ENCODE measurements at regions not wholly inside any gene's neighbourhood (a gene's known extent, or its start where the extent isn't known, plus 50 kb on each side); places are given as distances from the start of the nearest gene placed in this dataset.

DNA sequence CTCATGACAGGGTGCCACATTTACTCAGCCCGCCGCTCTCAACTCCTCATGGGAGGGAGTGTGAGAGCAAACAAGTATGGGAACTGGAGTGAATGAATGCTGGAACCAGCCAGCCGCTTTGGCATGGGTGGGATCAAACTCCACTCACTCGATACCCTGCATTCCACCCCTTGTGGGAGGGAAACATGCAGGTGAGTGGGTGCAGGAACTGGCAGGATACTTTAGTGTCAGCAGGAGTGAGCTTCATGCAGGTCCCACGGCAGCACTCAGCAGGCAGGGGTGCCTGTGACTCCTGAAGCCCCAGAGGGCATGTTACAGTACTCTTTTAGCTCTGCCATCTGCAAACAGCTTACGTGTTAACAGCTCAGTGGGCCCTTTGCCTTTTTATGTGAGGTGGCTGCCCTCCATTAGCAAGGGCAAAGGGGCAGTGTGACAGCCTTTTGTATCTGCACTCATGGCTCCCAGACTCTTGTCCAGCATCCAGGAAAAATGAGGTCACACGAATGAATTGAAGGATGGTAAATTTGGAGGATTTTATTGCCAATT, 433.2 kb upstream of the NMUR2 start:
- no peak for DNase-seq (ENCODE audit: extremely low spot score, insufficient read length, low read depth)
- FAIRE-seq, result no peak

DNA sequence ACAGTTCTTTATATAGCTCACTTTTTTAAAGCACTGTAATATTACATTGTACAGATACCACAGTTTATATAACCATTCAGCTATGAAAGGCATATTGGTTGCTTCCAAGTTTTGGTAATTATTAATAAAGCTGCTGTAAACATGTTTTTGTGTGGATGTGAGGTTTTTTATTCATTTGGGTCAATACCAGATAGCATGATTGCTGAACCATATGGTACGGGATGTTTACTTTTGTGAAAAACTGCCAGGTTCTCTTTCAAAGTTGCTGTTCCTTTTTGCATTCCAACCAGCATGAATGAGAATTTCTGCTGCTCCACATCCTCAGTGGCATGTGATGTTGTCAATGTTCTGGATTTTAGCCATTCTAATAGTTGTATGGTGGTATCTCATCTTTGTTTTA, 439.6 kb upstream of the NMUR2 start:
- DNase-seq (ENCODE audit: extremely low spot score, insufficient read length, low read depth) (no peak), FAIRE-seq (no peak)

DNA sequence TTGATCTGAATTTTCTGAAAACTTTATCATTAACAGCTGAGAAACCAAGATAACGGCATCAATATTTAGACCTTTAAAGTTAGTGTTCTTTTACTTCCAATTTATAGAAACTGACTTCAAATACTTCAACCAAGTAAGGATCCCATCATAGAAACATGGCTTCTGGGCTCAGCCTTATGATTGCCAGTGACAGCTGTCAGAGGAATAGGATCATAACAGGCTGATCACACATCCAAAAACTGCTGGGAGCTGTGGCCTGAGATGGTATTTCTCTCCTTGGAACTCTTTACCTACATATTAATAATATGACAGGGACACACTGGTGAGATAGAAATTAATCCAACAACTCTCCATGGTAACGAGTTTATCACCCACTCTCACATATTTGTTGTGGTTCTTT, 448.3 kb upstream of the NMUR2 start:
- FAIRE-seq (no peak), DNase-seq (ENCODE audit: extremely low spot score, insufficient read length, low read depth) (no peak)

DNA sequence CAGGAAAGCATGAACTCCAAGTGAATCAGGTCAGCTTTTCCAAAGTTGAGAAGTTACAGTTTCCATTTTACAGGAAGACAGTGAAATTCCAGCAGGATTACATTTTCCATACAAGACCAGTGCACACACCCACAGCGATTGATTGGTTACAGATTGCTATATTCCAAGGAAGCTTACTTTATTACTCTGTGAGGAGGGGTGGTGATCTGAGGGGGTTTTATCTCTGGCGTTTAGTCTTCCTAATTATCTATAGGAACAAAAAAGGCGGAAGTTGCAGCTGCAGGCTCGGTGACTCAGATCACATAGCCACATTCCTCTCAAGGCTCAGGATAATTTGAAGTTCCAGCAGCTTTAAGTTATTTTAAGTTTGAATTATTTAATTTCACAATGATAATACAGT, 450.4 kb upstream of the NMUR2 start:
- FAIRE-seq (no peak), DNase-seq (ENCODE audit: extremely low spot score, insufficient read length, low read depth) (no peak)

GRCh38 chr5:152861231-152861630, 456.2 kb upstream of the NMUR2 start:
- DNase-seq (ENCODE audit: extremely low spot score, insufficient read length, low read depth), result no peak
- no peak for FAIRE-seq

DNA sequence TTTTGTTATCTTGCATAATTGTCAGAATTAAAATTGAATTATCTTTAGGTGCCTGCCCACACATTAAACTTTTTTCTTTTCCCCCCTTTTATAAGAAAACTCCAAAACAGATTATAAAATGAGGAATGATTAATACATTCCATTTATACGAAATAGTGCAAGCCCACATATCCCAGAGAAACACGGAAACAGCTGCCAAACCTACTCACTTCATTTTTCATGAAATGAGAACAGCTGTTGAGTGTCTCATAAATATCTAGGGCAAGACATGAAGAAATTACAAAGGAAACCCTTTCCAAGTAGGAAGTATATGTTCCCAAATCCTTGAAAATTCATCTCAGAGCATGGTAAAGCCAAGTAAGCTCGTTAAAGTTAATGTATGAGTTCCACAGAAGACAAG, 459.4 kb upstream of the NMUR2 start:
- FAIRE-seq, result no peak

GRCh38 chr5:152864991-152865390, 459.9 kb upstream of the NMUR2 start:
- no peak for FAIRE-seq
- DNase-seq (ENCODE audit: extremely low spot score, insufficient read length, low read depth), result no peak

More for the DNA sequence above, 459.4 kb upstream of the NMUR2 start:
- no peak for DNase-seq (ENCODE audit: extremely low spot score, insufficient read length, low read depth)

DNA sequence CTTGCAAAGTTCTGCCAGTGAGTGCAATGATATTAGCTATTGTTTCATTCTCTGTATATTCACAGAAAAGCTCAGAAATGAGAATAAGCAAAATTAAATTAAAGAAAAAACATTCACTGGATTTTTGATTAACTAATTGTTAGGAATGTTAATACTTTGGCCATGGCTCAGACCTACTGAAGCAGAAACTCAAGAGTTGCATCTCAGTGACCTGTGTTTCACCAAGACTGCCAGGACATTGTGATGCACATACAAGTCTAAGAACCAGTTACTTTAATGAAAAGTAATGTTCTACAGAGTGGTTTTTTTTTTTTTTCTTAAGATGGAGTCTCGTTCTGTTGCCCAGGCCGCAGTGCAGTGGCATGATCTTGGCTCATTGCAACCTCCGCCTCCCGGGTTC, 464.9 kb upstream of the NMUR2 start:
- FAIRE-seq, result no peak
- DNase-seq (ENCODE audit: extremely low spot score, insufficient read length, low read depth), result no peak

- no peak for DNase-seq (ENCODE audit: extremely low spot score, insufficient read length, low read depth)
- no peak for FAIRE-seq
Measured at GRCh38 chr5:152882621-152883020, 477.5 kb upstream of the NMUR2 start.

DNA sequence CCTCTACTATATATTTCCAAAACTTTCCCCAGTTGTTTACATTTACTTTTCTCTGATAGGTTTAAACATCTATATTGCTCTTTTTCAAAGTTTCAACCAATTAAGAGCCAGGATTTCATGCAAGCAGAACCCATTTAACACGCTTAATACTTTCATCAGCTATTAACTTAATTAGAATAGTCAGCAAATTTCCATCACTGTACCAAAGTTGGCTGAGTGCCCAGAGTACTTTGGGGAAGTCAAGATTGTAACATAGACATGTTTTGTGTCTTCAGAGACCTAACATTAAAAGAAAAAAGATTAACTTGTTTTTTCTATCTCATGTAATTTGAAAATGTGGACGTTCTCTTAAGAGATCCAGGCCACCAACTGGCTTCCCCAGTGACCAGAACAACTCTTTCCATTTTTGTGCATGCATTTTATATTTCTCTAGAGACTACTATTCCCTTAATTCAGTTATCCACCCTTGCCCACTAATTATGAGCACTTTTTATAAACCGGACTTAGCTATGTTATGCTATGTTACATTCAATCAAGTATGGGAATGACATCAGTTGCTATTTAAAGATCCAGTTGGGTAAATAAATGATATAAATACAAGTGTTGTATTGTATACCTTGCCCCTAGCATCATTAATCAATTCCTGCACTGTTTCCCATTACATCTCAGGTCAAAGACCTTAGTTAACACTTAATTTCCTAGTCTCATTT, 478.1 kb upstream of the NMUR2 start:
- FAIRE-seq (no peak), DNase-seq (ENCODE audit: extremely low spot score, insufficient read length, low read depth) (no peak)

GRCh38 chr5:152884006-152884405, 478.9 kb upstream of the NMUR2 start:
- DNase-seq (ENCODE audit: extremely low spot score, insufficient read length, low read depth) (no peak), FAIRE-seq (no peak)

DNA sequence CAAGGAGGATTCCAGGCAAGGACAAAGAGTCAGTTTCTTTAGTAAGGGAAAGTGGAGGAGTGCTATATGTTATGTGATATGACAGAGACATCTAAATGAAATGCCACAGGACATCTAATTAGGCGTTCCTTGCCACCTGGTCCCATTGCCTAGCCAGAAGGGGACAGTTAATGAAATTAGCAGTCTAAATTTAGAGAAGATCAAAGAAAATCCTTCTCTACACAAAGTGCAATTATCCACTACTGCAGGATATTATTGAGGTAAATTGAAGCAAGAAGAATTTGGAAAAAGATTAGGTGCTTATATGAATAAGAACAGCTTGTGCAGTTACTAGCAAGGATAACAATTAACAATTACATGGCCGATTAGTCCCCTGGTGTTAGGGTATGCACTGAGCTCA, 495.3 kb upstream of the NMUR2 start:
- DNase-seq (ENCODE audit: extremely low spot score, insufficient read length, low read depth), result no peak
- FAIRE-seq, result no peak

GRCh38 chr5:152901754-152902153, 496.7 kb upstream of the NMUR2 start:
- FAIRE-seq (no peak), DNase-seq (ENCODE audit: extremely low spot score, insufficient read length, low read depth) (no peak)

DNA sequence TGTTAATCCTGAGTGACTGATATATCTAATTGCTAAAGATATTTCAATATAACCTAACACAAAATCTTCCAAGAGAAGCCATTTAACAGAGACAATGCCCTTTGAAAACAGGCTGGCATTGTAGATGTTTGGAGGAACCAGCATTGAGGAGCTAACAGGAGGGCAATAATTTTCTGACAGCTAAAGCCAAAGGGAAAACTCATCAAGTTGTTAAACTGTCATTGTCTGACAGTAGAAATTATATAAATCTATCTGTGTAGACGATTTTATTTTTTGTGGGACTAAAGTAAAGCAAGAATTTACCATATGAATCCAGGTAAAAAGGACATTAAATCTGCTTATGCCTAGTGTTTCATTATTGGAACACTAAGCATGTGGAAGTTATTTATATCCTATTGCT, 500.2 kb upstream of the NMUR2 start:
- FAIRE-seq (no peak), DNase-seq (ENCODE audit: extremely low spot score, insufficient read length, low read depth) (no peak)

DNA sequence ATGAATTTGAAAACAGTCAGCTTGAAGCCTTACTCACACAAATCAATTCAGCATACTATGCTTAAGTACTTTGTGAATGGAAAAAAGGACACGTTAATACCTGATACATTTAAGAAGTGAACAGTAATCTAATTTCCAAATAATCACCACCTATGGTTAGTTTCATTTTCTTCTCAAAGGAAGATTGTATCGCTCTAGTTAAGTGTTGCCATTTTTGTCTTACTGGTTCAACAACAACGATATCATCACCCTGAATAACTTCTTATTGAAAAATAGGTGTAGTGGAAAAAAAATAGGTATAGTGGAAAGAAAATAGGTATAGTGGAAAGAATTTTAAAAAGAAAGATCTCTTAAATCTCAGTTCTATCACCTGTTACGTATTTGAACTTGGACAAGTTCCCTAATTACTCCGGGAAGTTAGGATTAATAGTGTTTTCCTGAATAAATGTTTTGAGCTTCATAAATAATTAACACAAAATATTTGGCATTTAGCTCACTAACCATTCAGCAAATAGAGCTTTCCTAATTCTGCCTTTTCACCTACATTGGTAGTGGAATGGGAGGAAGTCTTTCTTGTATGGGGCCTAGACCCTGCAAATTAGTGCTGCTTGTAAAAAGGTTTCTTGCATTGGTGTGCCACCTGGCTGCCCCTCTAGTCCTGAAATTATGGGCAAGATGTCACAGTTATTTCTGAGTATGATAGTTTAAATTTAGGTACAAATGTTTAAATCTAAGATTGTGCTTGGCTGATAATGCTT, 502.6 kb upstream of the NMUR2 start:
- DNase-seq (ENCODE audit: extremely low spot score, insufficient read length, low read depth), result no peak
- no peak for FAIRE-seq

GRCh38 chr5:152912924-152913323, 507.8 kb upstream of the NMUR2 start:
- no peak for FAIRE-seq

GRCh38 chr5:152932621-152933020, 527.5 kb upstream of the NMUR2 start:
- no peak for FAIRE-seq

More at GRCh38 chr5:152912924-152913323, 507.8 kb upstream of the NMUR2 start:
- no peak for DNase-seq (ENCODE audit: extremely low spot score, insufficient read length, low read depth)

DNA sequence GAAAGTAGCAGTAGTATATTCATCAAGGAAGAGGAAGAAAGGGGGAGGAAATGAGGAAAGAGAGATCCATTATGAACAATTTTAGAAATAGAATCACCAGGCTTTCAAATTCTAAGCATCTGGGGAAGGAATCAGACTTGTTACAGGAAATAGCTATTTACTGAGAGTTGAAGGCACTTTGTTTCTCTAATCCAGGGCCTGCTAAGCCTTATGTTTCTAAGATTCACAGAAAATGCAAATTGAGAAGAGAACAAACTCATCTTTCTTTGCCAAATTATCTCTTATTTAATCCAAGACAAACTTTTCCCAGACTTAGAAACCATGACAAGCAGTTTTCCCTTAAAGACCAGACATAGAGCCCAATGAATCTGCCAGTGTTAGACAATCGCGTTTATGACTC, 528.0 kb upstream of the NMUR2 start:
- FAIRE-seq (no peak), DNase-seq (ENCODE audit: extremely low spot score, insufficient read length, low read depth) (no peak)

More at GRCh38 chr5:152932621-152933020, 527.5 kb upstream of the NMUR2 start:
- DNase-seq (ENCODE audit: extremely low spot score, insufficient read length, low read depth), result no peak

DNA sequence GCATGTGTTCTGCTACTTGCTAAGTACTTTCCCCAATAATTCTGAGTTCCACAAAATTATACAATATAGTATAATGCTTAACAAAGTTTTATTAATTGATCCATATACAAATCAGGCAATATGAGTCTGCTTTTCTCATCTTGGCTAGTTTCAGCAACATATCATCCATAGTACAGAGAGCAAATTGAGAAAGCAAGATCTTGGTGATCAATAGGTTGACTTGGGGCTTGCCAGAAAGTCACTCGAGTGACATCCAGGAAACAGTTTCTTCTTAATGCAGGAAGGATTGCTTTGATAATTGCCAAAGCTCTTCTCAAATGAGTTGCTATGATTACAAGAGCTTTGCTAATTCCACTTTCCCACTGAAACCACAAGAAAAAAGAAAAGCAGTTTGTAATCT, 533.6 kb upstream of the NMUR2 start:
- DNase-seq (ENCODE audit: extremely low spot score, insufficient read length, low read depth) (no peak), FAIRE-seq (no peak)

- no peak for FAIRE-seq
- no peak for DNase-seq (ENCODE audit: extremely low spot score, insufficient read length, low read depth)
Measured at GRCh38 chr5:152942633-152943336, 537.7 kb upstream of the NMUR2 start.

Measured in GM18507 (cell line).